GM12864 (cell line): ENCODE measurements at regions not wholly inside any gene's neighbourhood (a gene's known extent, or its start where the extent isn't known, plus 50 kb on each side); places are given as distances from the start of the nearest gene placed in this dataset.

Experiments
- DNase-seq: peaks from one replicate; pipeline ENCODE4 v3.0.0-alpha.2; 2011; ENCODE audit warnings: low read depth
- H3K4me3 ChIP-seq: 2 replicates; pipeline ENCODE4 v1.5.1; 2011; ENCODE audit warnings: mild to moderate bottlenecking, low read depth, low read length, control low read depth
- CTCF ChIP-seq: IDR thresholded peaks from 2 replicates; pipeline ENCODE4 v1.5.1; 2011; ENCODE audit warnings: low read depth, mild to moderate bottlenecking, moderate library complexity, low read length, control low read depth, inconsistent platforms; ENCODE audit errors: missing control alignments

GRCh38 chr2:120817956-120818325 is 82.3 kb downstream of the GLI2 start:
- no peak for TF ChIP-seq CTCF
- no peak for DNase-seq
- no peak overlapping the region for H3K4me3 ChIP-seq

DNA sequence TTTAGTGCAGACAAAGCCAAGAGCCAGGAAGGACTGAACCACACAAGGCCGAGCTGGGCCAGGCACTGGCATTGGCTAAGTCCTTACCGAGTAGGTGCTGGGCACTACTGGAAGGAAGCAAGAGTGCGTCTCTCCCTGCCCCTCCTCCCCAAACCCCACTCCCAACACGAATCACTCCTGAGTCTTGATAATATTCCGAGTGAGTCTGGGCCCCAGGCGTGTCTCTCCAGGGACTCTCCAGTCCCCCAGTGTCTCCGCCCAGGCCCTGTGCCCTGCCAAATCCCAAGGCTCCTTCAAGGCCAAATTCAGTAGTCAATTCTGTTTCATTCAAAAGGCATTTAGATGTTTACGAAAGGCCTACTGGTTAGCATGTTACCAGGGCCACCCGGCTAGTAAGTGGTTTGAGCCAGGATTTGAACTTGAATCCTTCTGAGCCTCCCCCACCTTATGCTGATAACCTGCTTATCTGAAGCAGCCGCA is 82.8 kb downstream of the GLI2 start:
- H3K4me3 ChIP-seq: no peak overlapping the region
- TF ChIP-seq CTCF: no peak
- no peak for DNase-seq

DNA sequence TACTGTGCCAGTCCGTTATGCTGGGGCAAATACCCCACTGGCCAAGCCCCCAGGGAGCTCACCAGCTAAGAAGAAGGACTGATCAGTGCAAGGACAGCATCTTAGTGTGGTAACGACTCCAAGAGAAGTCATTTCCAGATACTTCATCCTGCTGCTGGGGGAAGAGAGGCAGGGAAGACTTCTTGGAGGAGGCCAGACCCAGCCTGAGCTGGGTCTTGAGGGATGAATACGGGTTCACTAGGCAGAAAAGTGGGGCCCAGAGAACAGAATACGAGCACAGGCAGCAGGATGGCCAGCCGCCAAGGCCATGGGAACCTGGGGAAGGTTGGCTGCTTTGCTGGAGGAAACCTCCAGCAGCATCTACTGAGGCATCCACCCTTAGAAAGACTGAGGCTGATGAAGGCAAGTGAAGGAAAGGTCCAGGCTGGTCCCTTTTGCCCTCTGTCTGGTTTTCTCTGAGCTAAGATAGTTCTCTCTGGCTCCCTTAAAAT is 84.1 kb downstream of the GLI2 start:
- H3K4me3 ChIP-seq: no peak overlapping the region
- DNase-seq: no peak
- TF ChIP-seq CTCF: no peak

GRCh38 chr2:120820263-120820952 is 84.7 kb downstream of the GLI2 start:
- no peak for DNase-seq
- TF ChIP-seq CTCF: no peak
- H3K4me3 ChIP-seq: no peak overlapping the region

DNA sequence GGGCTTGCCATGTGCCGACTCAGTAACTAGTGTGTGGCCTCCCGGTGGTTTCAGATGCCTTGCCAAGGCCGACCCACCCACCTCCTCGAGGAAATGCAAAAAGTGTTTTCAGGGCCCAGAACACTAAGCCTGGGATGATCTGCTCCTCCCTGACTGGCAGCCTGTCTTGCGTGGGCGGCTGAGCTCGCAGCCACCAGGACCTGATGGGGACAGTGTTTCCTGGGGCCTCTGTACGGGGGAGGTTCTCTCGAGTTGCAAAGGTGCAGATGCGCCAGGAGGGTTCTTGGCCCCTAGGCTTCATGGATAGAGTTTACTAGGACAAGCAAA is 85.2 kb downstream of the GLI2 start:
- no peak for TF ChIP-seq CTCF
- no peak overlapping the region for H3K4me3 ChIP-seq
- DNase-seq: no peak

GRCh38 chr2:120821446-120822160 is 85.9 kb downstream of the GLI2 start:
- H3K4me3 ChIP-seq: no peak overlapping the region
- no peak for DNase-seq
- no peak for TF ChIP-seq CTCF
